Inferior parietal cortex (tissue), 1 donor: ENCODE measurements at regions not wholly inside any gene's neighbourhood (a gene's known extent, or its start where the extent isn't known, plus 50 kb on each side); places are given as distances from the start of the nearest gene placed in this dataset.

Experiments used
- DNase-seq: peaks from one replicate; pipeline ENCODE4 v3.0.0-alpha.2; 2016; ENCODE audit errors: extremely low spot score

GRCh38 chr18:29711932-29712331 is 1330.6 kb downstream of the DSC3 start:
- DNase-seq: no peak

- DNase-seq: no peak
Measured at GRCh38 chr18:29693334-29693733, 1349.2 kb downstream of the DSC3 start.

GRCh38 chr18:29681578-29681977 is 1361.0 kb downstream of the DSC3 start:
- DNase-seq: no peak

GRCh38 chr18:29664278-29665036 is 1378.1 kb downstream of the DSC3 start:
- DNase-seq: no peak

- no peak for DNase-seq
Measured at GRCh38 chr18:29661924-29662323, 1380.6 kb downstream of the DSC3 start.

GRCh38 chr18:29660777-29661176 is 1381.8 kb downstream of the DSC3 start:
- no peak for DNase-seq

- DNase-seq: no peak
Measured at GRCh38 chr18:29653671-29654215, 1388.8 kb downstream of the DSC3 start.

- DNase-seq: no peak
Measured at GRCh38 chr18:29652797-29653196, 1389.7 kb downstream of the DSC3 start.

- DNase-seq: no peak
Measured at GRCh38 chr18:29651122-29651680, 1391.3 kb downstream of the DSC3 start.

- DNase-seq: no peak
Measured at GRCh38 chr18:29648891-29649290, 1393.7 kb downstream of the DSC3 start.

GRCh38 chr18:29647700-29648099 is 1394.8 kb downstream of the DSC3 start:
- DNase-seq: no peak

- no peak for DNase-seq
Measured at GRCh38 chr18:29644276-29644675, 1398.3 kb downstream of the DSC3 start.

- DNase-seq: no peak
Measured at GRCh38 chr18:29629493-29630036, 1413.0 kb downstream of the DSC3 start.

- no peak for DNase-seq
Measured at GRCh38 chr18:29626094-29626493, 1416.4 kb downstream of the DSC3 start.

- no peak for DNase-seq
Measured at GRCh38 chr18:29616867-29617266, 1425.7 kb downstream of the DSC3 start.

GRCh38 chr18:29608982-29609381 is 1432.1 kb upstream of the CDH2 start:
- DNase-seq: no peak

GRCh38 chr18:29605365-29605764 is 1428.4 kb upstream of the CDH2 start:
- DNase-seq: no peak

- no peak for DNase-seq
Measured at GRCh38 chr18:29596959-29597358, 1420.0 kb upstream of the CDH2 start.

- DNase-seq: no peak
Measured at GRCh38 chr18:29594493-29594892, 1417.6 kb upstream of the CDH2 start.

GRCh38 chr18:29588446-29589100 is 1411.6 kb upstream of the CDH2 start:
- DNase-seq: no peak

GRCh38 chr18:29586210-29586609 is 1409.3 kb upstream of the CDH2 start:
- DNase-seq: no peak

GRCh38 chr18:29560270-29560669 is 1383.3 kb upstream of the CDH2 start:
- DNase-seq: no peak

- no peak for DNase-seq
Measured at GRCh38 chr18:29556070-29556469, 1379.1 kb upstream of the CDH2 start.
